ENCODE measurements at regions not wholly inside any gene's neighbourhood (a gene's known extent, or its start where the extent isn't known, plus 50 kb on each side); places are given as distances from the start of the nearest gene placed in this dataset.
A peak's percentile ranks its signal among the peaks of the same experiment; 100 is the strongest.
"Not testable (repeated sequence)": the region's sequence is repeated elsewhere in the genome, so short reads cannot be mapped to it uniquely, and the experiment has no call there.

- H3K4me3 ChIP-seq (ENCODE audit: low read depth, low read length): no peak overlapping the region
- no peak for DNase-seq (ENCODE audit: low read depth)
Observed at GRCh38 chr20:22829356-22829755, 205.8 kb upstream of the SSTR4 start.

- no peak overlapping the region for H3K4me3 ChIP-seq (ENCODE audit: low read depth, low read length)
- no peak for DNase-seq (ENCODE audit: low read depth)
Observed at GRCh38 chr20:22830138-22830537, 205.0 kb upstream of the SSTR4 start.

GRCh38 chr20:22830715-22831114, 204.4 kb upstream of the SSTR4 start:
- not testable (repeated sequence) for H3K4me3 ChIP-seq (ENCODE audit: low read depth, low read length); DNase-seq (ENCODE audit: low read depth)

GRCh38 chr20:22833851-22834250, 201.3 kb upstream of the SSTR4 start:
- no peak for DNase-seq (ENCODE audit: low read depth)

GRCh38 chr20:22834651-22835256, 200.4 kb upstream of the SSTR4 start:
- no peak for DNase-seq (ENCODE audit: low read depth)
- no peak overlapping the region for H3K4me3 ChIP-seq (ENCODE audit: low read depth, low read length)

More at GRCh38 chr20:22833851-22834250, 201.3 kb upstream of the SSTR4 start:
- H3K4me3 ChIP-seq (ENCODE audit: low read depth, low read length): no peak overlapping the region

- no peak for DNase-seq (ENCODE audit: low read depth)
- no peak overlapping the region for H3K4me3 ChIP-seq (ENCODE audit: low read depth, low read length)
Observed at GRCh38 chr20:22836211-22836610, 198.9 kb upstream of the SSTR4 start.

GRCh38 chr20:22836877-22837276, 198.2 kb upstream of the SSTR4 start:
- H3K4me3 ChIP-seq (ENCODE audit: low read depth, low read length): no peak overlapping the region
- DNase-seq (ENCODE audit: low read depth): no peak

- no peak overlapping the region for H3K4me3 ChIP-seq (ENCODE audit: low read depth, low read length)
- no peak for DNase-seq (ENCODE audit: low read depth)
Observed at GRCh38 chr20:22838001-22838400, 197.1 kb upstream of the SSTR4 start.

- no peak for DNase-seq (ENCODE audit: low read depth)
- no peak overlapping the region for H3K4me3 ChIP-seq (ENCODE audit: low read depth, low read length)
Observed at GRCh38 chr20:22841846-22842245, 193.3 kb upstream of the SSTR4 start.

- H3K4me3 ChIP-seq (ENCODE audit: low read depth, low read length): no peak overlapping the region
- no peak for DNase-seq (ENCODE audit: low read depth)
Observed at GRCh38 chr20:22842793-22843192, 192.3 kb upstream of the SSTR4 start.

GRCh38 chr20:22844959-22845358, 190.2 kb upstream of the SSTR4 start:
- H3K4me3 ChIP-seq (ENCODE audit: low read depth, low read length): no peak overlapping the region
- no peak for DNase-seq (ENCODE audit: low read depth)

GRCh38 chr20:22846863-22847262, 188.2 kb upstream of the SSTR4 start:
- DNase-seq (ENCODE audit: low read depth): no peak
- H3K4me3 ChIP-seq (ENCODE audit: low read depth, low read length): no peak overlapping the region

- no peak overlapping the region for H3K4me3 ChIP-seq (ENCODE audit: low read depth, low read length)
- no peak for DNase-seq (ENCODE audit: low read depth)
Observed at GRCh38 chr20:22848364-22848763, 186.7 kb upstream of the SSTR4 start.

- H3K4me3 ChIP-seq (ENCODE audit: low read depth, low read length); DNase-seq (ENCODE audit: low read depth): not testable (repeated sequence)
Observed at GRCh38 chr20:22851679-22852346, 183.3 kb upstream of the SSTR4 start.

- H3K4me3 ChIP-seq (ENCODE audit: low read depth, low read length): no peak overlapping the region
- peak; percentile 17 for DNase-seq (ENCODE audit: low read depth)
Observed at GRCh38 chr20:22861231-22861980, 173.7 kb upstream of the SSTR4 start.

- no peak for DNase-seq (ENCODE audit: low read depth)
- H3K4me3 ChIP-seq (ENCODE audit: low read depth, low read length): no peak overlapping the region
Observed at GRCh38 chr20:22861990-22862389, 173.1 kb upstream of the SSTR4 start.

GRCh38 chr20:22862671-22863230, 172.4 kb upstream of the SSTR4 start:
- no peak overlapping the region for H3K4me3 ChIP-seq (ENCODE audit: low read depth, low read length)
- no peak for DNase-seq (ENCODE audit: low read depth)

GRCh38 chr20:22863826-22864225, 171.3 kb upstream of the SSTR4 start:
- no peak for DNase-seq (ENCODE audit: low read depth)
- no peak overlapping the region for H3K4me3 ChIP-seq (ENCODE audit: low read depth, low read length)

- DNase-seq (ENCODE audit: low read depth): peak; percentile 27
- no peak overlapping the region for H3K4me3 ChIP-seq (ENCODE audit: low read depth, low read length)
Observed at GRCh38 chr20:22866812-22867341, 168.2 kb upstream of the SSTR4 start.

- H3K4me3 ChIP-seq (ENCODE audit: low read depth, low read length): no peak overlapping the region
- DNase-seq (ENCODE audit: low read depth): no peak
Observed at GRCh38 chr20:22878166-22878565, 156.9 kb upstream of the SSTR4 start.
